ENCODE measurements at regions not wholly inside any gene's neighbourhood (a gene's known extent, or its start where the extent isn't known, plus 50 kb on each side); places are given as distances from the start of the nearest gene placed in this dataset.
"Not testable (repeated sequence)": the region's sequence is repeated elsewhere in the genome, so short reads cannot be mapped to it uniquely, and the experiment has no call there.

DNA sequence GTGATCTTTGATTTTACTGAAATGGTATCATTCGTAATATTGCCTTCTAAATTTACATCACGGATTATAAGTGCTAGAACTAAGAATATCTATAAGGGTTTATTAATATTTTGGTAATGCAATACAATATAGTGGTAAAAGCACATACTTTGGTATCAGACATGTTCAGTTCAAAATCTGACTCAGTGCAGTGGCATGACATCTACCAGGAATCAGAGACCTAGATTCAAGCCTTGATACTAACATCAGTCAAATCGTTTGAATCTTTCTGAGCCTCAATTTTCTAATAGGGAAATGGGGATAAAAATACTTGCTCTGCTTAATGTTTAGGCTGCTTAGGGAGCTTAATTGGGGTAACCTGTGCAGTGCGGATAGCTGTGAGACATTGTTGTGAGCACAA is 488.0 kb downstream of the BCKDHB start:
- H3K4me3 ChIP-seq (ENCODE audit: low read length in 2 of 2) = no peak overlapping the region
- no peaks in the 10 kb centered on the region for H3K27me3 ChIP-seq (ENCODE audit: control insufficient read depth in 1 of 2, insufficient read depth in 2 of 2, low read length in 2 of 2)
- no peaks in the 10 kb centered on the region for H3K4me1 ChIP-seq (ENCODE audit: control insufficient read depth, insufficient read depth, low read length)
- no peak overlapping the region for H3K27ac ChIP-seq (ENCODE audit: low read length)
- no peaks in the 10 kb centered on the region for H3K9me3 ChIP-seq (ENCODE audit: control insufficient read depth in 2 of 2, low read length in 2 of 2)
- H3K36me3 ChIP-seq (ENCODE audit: control insufficient read depth in 2 of 2, insufficient read depth in 2 of 2, low read length in 2 of 2) = no peaks in the 10 kb centered on the region
- H3K9ac ChIP-seq (ENCODE audit: low read length in 2 of 2) = no peak overlapping the region

DNA sequence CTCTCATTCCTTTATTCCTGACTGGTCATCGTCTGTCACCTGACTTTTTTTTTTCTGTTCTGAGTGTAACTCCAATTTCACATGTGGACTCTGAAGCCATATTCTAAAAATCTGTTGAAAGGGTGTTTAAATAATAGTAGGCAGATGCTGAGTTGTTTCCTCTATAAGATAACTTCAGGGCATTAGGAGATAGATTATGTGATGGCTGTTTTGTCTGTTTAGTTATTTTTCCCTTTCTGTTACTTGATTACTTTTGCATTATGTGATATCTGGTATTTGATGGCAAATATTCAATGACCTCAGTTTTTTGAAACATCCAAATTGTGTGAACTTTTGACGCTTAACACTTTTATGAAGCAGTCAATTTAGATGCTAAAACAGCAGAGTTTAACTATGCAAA is 486.0 kb downstream of the BCKDHB start:
- H3K9ac ChIP-seq (ENCODE audit: low read length in 2 of 2) = no peak overlapping the region
- H3K9me3 ChIP-seq (ENCODE audit: control insufficient read depth in 2 of 2, low read length in 2 of 2) = no peaks in the 10 kb centered on the region
- no peaks in the 10 kb centered on the region for H3K27me3 ChIP-seq (ENCODE audit: control insufficient read depth in 1 of 2, insufficient read depth in 2 of 2, low read length in 2 of 2)
- no peak overlapping the region for H3K4me3 ChIP-seq (ENCODE audit: low read length in 2 of 2)
- H3K27ac ChIP-seq (ENCODE audit: low read length) = no peak overlapping the region
- H3K36me3 ChIP-seq (ENCODE audit: control insufficient read depth in 2 of 2, insufficient read depth in 2 of 2, low read length in 2 of 2) = no peaks in the 10 kb centered on the region
- H3K4me1 ChIP-seq (ENCODE audit: control insufficient read depth, insufficient read depth, low read length) = no peaks in the 10 kb centered on the region

DNA sequence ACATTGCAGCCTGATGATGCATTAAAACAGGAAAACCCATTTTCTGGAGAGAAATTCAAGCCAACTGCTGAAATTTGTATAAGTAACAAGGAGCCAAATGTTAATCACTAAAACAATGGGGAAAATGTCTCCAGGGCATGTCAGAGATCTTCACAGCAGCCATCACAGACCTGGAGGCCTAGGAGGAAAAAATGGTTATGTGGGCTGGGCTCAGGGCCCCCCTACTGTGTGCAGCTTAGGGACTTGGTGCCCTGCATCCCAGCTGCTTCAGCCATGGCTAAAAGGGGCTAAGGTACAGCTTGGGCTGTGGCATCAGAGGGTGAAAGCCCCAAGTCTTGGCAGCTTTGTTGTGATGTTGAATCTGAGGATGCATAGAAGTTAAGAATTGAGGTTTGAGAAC is 479.8 kb downstream of the BCKDHB start:
- no peaks in the 10 kb centered on the region for H3K4me1 ChIP-seq (ENCODE audit: control insufficient read depth, insufficient read depth, low read length)
- H3K9me3 ChIP-seq (ENCODE audit: control insufficient read depth in 2 of 2, low read length in 2 of 2) = no peaks in the 10 kb centered on the region
- no peaks in the 10 kb centered on the region for H3K36me3 ChIP-seq (ENCODE audit: control insufficient read depth in 2 of 2, insufficient read depth in 2 of 2, low read length in 2 of 2)
- H3K27ac ChIP-seq (ENCODE audit: low read length) = no peak overlapping the region
- H3K27me3 ChIP-seq (ENCODE audit: control insufficient read depth in 1 of 2, insufficient read depth in 2 of 2, low read length in 2 of 2) = no peaks in the 10 kb centered on the region
- H3K4me3 ChIP-seq (ENCODE audit: low read length in 2 of 2) = no peak overlapping the region
- H3K9ac ChIP-seq (ENCODE audit: low read length in 2 of 2) = no peak overlapping the region

DNA sequence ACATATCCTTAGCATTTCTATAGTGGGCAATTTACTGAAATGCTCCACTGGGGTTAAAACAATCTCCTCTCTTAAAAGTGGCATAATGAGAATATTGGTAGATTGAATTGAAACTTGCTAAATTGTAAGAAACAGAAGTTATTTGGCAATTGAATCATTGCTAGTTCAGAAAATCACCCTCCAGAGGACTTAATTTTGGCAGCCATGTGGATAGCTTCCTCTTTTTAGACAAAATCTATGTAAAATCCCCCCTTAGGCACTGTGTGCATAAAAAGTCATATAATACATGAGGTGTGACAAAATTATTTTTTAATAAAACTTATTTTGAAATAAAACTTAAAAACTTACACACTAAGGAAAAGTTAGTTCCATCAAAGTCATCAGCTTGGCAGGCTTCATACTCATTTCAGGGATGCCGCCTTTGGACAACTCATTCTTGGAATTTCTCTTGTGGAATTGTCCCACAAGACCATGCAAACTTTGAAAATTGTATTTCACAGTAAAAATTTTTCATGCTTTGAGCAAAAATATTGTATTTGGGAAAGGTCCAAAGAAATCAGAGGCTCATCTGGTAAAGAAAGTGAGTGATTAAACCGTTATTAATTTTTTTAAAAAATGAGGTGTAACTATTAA is 473.0 kb downstream of the BCKDHB start:
- Histone ChIP-seq H3K27me3 (ENCODE audit: control insufficient read depth in 1 of 2, insufficient read depth in 2 of 2, low read length in 2 of 2) (no peaks in the 10 kb centered on the region), H3K9me3 (ENCODE audit: control insufficient read depth in 2 of 2, low read length in 2 of 2) (no peaks in the 10 kb centered on the region), H3K4me1 (ENCODE audit: control insufficient read depth, insufficient read depth, low read length) (no peaks in the 10 kb centered on the region), H3K27ac (ENCODE audit: low read length) (no peak overlapping the region), H3K9ac (ENCODE audit: low read length in 2 of 2) (no peak overlapping the region), H3K4me3 (ENCODE audit: low read length in 2 of 2) (no peak overlapping the region), H3K36me3 (ENCODE audit: control insufficient read depth in 2 of 2, insufficient read depth in 2 of 2, low read length in 2 of 2) (no peaks in the 10 kb centered on the region)

DNA sequence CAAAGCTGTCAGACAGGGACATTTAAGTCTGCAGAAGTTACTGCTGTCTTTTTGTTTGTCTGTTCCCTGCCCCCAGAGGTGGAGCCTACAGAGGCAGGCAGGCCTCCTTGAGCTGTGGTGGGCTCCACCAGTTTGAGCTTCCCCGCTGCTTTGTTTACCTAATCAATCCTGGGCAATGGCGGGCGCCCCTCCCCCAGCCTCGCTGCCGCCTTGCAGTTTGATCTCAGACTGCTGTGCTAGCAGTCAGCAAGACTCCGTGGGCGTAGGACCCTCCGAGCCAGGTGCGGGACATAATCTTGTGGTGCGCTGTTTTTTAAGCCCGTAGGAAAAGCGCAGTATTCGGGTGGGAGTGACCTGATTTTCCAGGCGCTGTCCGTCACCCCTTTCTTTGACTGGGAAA is 466.8 kb downstream of the BCKDHB start:
- H3K4me1 ChIP-seq (ENCODE audit: control insufficient read depth, insufficient read depth, low read length); H3K9me3 ChIP-seq (ENCODE audit: control insufficient read depth in 2 of 2, low read length in 2 of 2); H3K4me3 ChIP-seq (ENCODE audit: low read length in 2 of 2); H3K27ac ChIP-seq (ENCODE audit: low read length); H3K27me3 ChIP-seq (ENCODE audit: control insufficient read depth in 1 of 2, insufficient read depth in 2 of 2, low read length in 2 of 2); H3K9ac ChIP-seq (ENCODE audit: low read length in 2 of 2); H3K36me3 ChIP-seq (ENCODE audit: control insufficient read depth in 2 of 2, insufficient read depth in 2 of 2, low read length in 2 of 2): not testable (repeated sequence)

DNA sequence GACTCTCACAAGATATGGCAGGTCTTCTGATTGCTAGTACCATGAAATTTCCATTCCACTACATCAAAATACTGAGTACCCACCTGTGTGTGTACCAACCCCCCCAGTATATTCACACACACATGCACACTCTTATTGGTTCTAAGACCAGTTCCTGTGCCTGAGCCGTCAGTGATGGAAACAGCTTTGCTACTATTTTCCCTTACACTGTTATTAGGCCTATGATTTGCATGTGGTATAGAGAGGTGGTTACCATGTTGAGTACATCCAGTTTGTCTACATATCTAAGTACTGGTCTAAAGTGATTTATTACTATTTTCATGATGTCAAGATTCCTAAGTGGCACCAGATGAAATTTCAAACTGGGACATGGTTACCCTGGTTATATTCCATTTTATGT is 459.9 kb downstream of the BCKDHB start:
- no peak overlapping the region for H3K4me3 ChIP-seq (ENCODE audit: low read length in 2 of 2)
- no peaks in the 10 kb centered on the region for H3K27me3 ChIP-seq (ENCODE audit: control insufficient read depth in 1 of 2, insufficient read depth in 2 of 2, low read length in 2 of 2)
- H3K9me3 ChIP-seq (ENCODE audit: control insufficient read depth in 2 of 2, low read length in 2 of 2) = no peaks in the 10 kb centered on the region
- no peaks in the 10 kb centered on the region for H3K4me1 ChIP-seq (ENCODE audit: control insufficient read depth, insufficient read depth, low read length)
- no peak overlapping the region for H3K9ac ChIP-seq (ENCODE audit: low read length in 2 of 2)
- H3K36me3 ChIP-seq (ENCODE audit: control insufficient read depth in 2 of 2, insufficient read depth in 2 of 2, low read length in 2 of 2) = no peaks in the 10 kb centered on the region
- H3K27ac ChIP-seq (ENCODE audit: low read length) = no peak overlapping the region

DNA sequence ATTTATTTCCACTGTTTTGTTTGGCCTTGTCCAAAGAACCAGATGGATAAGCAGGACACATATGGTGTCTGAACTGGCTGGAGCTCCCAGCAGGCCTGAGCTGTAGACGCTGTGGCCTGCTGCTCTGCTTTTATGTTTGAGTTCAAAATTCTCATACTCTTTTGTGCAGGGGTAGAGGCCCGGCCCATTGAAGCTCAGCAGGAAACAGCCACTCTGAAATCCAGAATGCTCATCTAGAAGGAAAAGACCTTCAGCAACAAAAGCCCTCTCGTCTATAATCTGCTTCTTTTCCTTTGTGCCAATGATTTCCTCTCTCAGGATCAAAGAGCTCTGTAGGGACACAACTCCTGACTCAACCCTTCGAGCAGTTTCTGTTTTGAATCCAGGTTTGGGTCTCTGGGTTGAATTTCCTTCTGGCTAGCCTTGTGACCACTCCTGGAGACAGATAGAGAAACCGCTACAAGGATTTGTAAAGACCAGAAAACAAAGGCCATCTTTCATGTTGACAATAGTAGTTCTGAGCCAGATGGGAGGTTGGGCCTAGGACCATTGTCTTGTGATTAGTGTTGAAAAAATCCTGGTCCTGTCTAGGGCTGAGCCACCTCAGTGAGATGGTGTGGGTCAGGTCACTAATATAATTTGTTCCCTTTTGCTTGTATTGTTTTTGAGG is 446.7 kb downstream of the BCKDHB start:
- Histone ChIP-seq H3K9me3 (ENCODE audit: control insufficient read depth in 2 of 2, low read length in 2 of 2) (no peaks in the 10 kb centered on the region), H3K9ac (ENCODE audit: low read length in 2 of 2) (no peak overlapping the region), H3K27me3 (ENCODE audit: control insufficient read depth in 1 of 2, insufficient read depth in 2 of 2, low read length in 2 of 2) (no peaks in the 10 kb centered on the region)

DNA sequence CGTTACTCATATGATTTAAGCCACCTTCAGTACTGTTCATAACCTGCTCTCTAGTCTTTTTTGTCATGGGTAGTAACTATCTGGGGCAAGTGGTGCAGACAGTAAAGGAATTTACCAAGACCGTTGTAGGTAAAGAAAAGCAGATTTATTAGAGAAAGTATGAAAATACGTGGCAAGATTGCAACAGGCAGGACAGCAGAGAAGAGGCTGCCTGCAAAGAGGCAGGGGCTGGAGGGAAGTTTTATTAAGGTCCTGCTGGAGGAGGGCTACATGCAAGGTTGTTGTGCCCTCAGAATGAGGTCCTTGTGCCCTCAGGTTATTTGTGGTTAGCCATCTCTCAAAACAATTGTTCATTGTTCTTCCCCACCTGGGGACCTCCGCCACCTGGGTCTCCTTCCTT is 444.3 kb downstream of the BCKDHB start:
- Histone ChIP-seq H3K9me3 (ENCODE audit: control insufficient read depth in 2 of 2, low read length in 2 of 2) (no peaks in the 10 kb centered on the region), H3K36me3 (ENCODE audit: control insufficient read depth in 2 of 2, insufficient read depth in 2 of 2, low read length in 2 of 2) (no peaks in the 10 kb centered on the region), H3K4me3 (ENCODE audit: low read length in 2 of 2) (no peak overlapping the region), H3K9ac (ENCODE audit: low read length in 2 of 2) (no peak overlapping the region), H3K27me3 (ENCODE audit: control insufficient read depth in 1 of 2, insufficient read depth in 2 of 2, low read length in 2 of 2) (no peaks in the 10 kb centered on the region), H3K27ac (ENCODE audit: low read length) (no peak overlapping the region), H3K4me1 (ENCODE audit: control insufficient read depth, insufficient read depth, low read length) (no peaks in the 10 kb centered on the region)

More for the DNA sequence above, 446.7 kb downstream of the BCKDHB start:
- Histone ChIP-seq H3K4me3 (ENCODE audit: low read length in 2 of 2) (no peak overlapping the region), H3K36me3 (ENCODE audit: control insufficient read depth in 2 of 2, insufficient read depth in 2 of 2, low read length in 2 of 2) (no peaks in the 10 kb centered on the region), H3K27ac (ENCODE audit: low read length) (no peak overlapping the region), H3K4me1 (ENCODE audit: control insufficient read depth, insufficient read depth, low read length) (no peaks in the 10 kb centered on the region)

DNA sequence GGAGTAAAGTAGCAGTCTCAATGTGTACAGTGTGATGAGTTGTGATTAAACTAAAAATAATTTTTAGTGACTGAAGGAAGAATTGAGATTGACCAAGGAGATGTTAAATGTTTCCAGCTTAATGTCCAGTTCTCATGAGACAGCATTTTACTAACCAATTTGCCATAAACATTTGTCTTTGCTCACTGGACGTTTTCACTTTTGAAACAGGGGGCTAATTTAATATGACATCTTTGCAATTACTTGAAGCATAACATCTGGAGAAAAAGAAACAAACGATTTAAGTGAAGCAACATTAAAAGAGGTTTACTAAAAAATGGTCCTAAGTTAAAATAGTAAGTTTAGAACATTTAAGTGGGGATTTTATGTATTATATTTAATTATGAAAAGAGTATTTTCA is 443.8 kb downstream of the BCKDHB start:
- H3K9me3 ChIP-seq (ENCODE audit: control insufficient read depth in 2 of 2, low read length in 2 of 2) = no peaks in the 10 kb centered on the region
- H3K4me1 ChIP-seq (ENCODE audit: control insufficient read depth, insufficient read depth, low read length) = no peaks in the 10 kb centered on the region
- H3K27me3 ChIP-seq (ENCODE audit: control insufficient read depth in 1 of 2, insufficient read depth in 2 of 2, low read length in 2 of 2) = no peaks in the 10 kb centered on the region
- H3K4me3 ChIP-seq (ENCODE audit: low read length in 2 of 2) = no peak overlapping the region
- H3K9ac ChIP-seq (ENCODE audit: low read length in 2 of 2) = no peak overlapping the region
- no peak overlapping the region for H3K27ac ChIP-seq (ENCODE audit: low read length)
- no peaks in the 10 kb centered on the region for H3K36me3 ChIP-seq (ENCODE audit: control insufficient read depth in 2 of 2, insufficient read depth in 2 of 2, low read length in 2 of 2)

DNA sequence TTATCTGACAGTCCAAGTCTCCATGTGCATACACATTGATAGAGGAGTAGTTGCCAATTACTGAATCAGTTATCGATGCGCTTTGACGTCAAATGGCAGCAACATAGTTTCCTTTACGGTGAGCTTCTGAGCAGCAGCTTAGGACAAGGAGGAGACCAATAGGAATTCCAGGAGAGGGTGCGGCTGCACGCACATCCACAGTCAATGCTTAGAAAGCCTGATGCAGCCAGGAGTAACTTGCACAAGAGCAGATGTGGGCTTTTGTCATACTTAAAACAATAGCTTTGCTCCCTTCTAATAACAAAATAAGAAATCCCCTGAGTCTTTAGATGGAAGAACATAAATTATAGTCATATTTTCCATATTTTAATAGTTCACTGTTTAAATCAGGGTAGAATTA is 442.1 kb downstream of the BCKDHB start:
- Histone ChIP-seq H3K9ac (ENCODE audit: low read length in 2 of 2) (no peak overlapping the region), H3K4me3 (ENCODE audit: low read length in 2 of 2) (no peak overlapping the region), H3K27ac (ENCODE audit: low read length) (no peak overlapping the region), H3K36me3 (ENCODE audit: control insufficient read depth in 2 of 2, insufficient read depth in 2 of 2, low read length in 2 of 2) (no peaks in the 10 kb centered on the region), H3K27me3 (ENCODE audit: control insufficient read depth in 1 of 2, insufficient read depth in 2 of 2, low read length in 2 of 2) (no peaks in the 10 kb centered on the region), H3K4me1 (ENCODE audit: control insufficient read depth, insufficient read depth, low read length) (no peaks in the 10 kb centered on the region), H3K9me3 (ENCODE audit: control insufficient read depth in 2 of 2, low read length in 2 of 2) (no peaks in the 10 kb centered on the region)

DNA sequence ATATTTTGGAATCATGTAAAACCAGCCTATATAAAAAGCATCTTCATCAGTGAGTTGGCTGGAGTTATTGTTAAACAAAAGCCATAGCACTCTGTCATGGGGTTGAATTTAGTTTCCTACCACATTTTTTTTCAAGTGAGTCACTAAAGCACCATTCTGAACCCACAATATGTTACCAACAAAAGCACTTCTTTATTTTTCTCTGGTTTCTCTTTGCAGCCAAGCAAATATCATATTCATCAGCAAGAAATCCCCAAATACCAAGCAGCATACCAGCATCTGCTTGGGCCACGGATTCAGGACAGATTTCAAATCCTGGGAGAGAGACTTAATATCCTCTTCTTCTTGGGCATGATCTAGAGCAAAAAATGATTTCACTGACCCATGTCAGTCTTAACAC is 441.4 kb downstream of the BCKDHB start:
- Histone ChIP-seq H3K4me1 (ENCODE audit: control insufficient read depth, insufficient read depth, low read length) (no peaks in the 10 kb centered on the region), H3K27me3 (ENCODE audit: control insufficient read depth in 1 of 2, insufficient read depth in 2 of 2, low read length in 2 of 2) (no peaks in the 10 kb centered on the region), H3K9me3 (ENCODE audit: control insufficient read depth in 2 of 2, low read length in 2 of 2) (no peaks in the 10 kb centered on the region), H3K36me3 (ENCODE audit: control insufficient read depth in 2 of 2, insufficient read depth in 2 of 2, low read length in 2 of 2) (no peaks in the 10 kb centered on the region), H3K9ac (ENCODE audit: low read length in 2 of 2) (no peak overlapping the region), H3K4me3 (ENCODE audit: low read length in 2 of 2) (no peak overlapping the region), H3K27ac (ENCODE audit: low read length) (no peak overlapping the region)
